KOPT-K1 (cell line): ENCODE measurements at regions not wholly inside any gene's neighbourhood (a gene's known extent, or its start where the extent isn't known, plus 50 kb on each side); places are given as distances from the start of the nearest gene placed in this dataset.

Source experiments
- H3K27ac ChIP-seq: fragments of 200-600 bp; sonication (generic); 2 replicates; pipeline ENCODE4 v1.5.1; 2016; ENCODE audit warnings: antibody characterized with exemption, mild to moderate bottlenecking, low read depth, low read length; ENCODE audit not compliant: poor library complexity, severe bottlenecking
- H3K36me3 ChIP-seq: fragments of 200-600 bp; sonication (generic); 2 replicates; pipeline ENCODE4 v1.5.1; 2017; ENCODE audit warnings: antibody characterized with exemption, mild to moderate bottlenecking, low read length, moderate library complexity; ENCODE audit not compliant: insufficient read depth
- H3K9me3 ChIP-seq: fragments of 200-600 bp; sonication (generic); 2 replicates; pipeline ENCODE4 v1.5.1; 2017; ENCODE audit warnings: antibody characterized with exemption, low read length, mild to moderate bottlenecking; ENCODE audit not compliant: insufficient read depth, poor library complexity, severe bottlenecking

- H3K36me3 ChIP-seq, result no peaks in the 10 kb centered on the region
- H3K27ac ChIP-seq, result no peak overlapping the region
- no peaks in the 10 kb centered on the region for H3K9me3 ChIP-seq
These were observed 85.4 kb upstream of the RTL1 start for GRCh38 chr14:100988956-100989355.

DNA sequence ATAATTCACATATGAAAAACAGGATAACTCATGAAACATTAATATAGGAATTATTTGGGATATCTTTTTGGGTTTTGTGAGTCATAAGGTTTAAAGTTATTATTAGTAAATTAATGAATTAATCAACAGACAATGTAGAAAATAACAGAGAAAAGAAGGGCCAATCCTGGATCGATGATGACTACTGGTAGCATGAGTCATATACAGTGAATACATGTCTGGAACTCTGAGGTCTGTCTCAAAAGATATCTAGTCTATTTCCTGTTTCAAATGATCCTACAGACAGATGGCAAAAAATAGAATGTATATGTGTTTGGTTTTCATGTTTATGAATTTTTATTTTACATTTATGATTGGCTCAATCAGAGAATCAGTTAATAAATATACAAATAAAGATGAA lies 86.4 kb upstream of the RTL1 start:
- Histone ChIP-seq H3K9me3 (no peaks in the 10 kb centered on the region), H3K27ac (no peak overlapping the region), H3K36me3 (no peaks in the 10 kb centered on the region)

GRCh38 chr14:100994082-100994481 lies 90.6 kb upstream of the RTL1 start:
- H3K36me3 ChIP-seq, result no peaks in the 10 kb centered on the region
- H3K9me3 ChIP-seq, result peaks cover 11% of the 10 kb centered on the region
- H3K27ac ChIP-seq, result no peak overlapping the region

DNA sequence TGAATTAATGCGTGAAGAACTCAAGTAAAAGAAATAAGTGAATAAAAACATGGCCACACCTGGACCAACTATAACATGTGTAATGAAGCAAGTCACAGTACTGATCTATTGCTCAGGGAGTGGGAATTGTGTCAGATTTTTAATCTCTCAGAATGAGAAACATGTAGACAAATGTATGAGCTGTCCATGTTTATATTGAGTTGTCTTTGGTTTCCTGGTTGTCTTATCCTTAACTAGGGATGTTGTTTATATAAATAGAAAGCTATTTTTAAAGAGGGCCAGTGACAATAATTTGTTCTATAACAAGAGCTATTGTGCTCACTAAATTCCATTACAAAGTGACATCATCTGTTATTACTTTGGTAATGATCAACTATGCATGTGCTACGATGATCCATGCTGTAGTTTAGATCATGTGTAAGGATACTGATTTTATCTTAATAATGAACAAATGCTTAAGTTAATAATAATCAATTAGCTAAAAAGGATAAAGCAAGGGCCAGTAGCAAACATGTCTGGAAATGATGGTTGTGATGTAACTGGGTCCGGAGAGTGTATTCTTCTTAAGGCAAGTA lies 91.3 kb upstream of the RTL1 start:
- Histone ChIP-seq H3K36me3 (no peaks in the 10 kb centered on the region), H3K9me3 (peaks cover 11% of the 10 kb centered on the region), H3K27ac (no peak overlapping the region)

- H3K9me3 ChIP-seq, result peaks cover 11% of the 10 kb centered on the region
- no peaks in the 10 kb centered on the region for H3K36me3 ChIP-seq
- H3K27ac ChIP-seq, result no peak overlapping the region
These were observed 97.3 kb upstream of the RTL1 start for GRCh38 chr14:101000711-101001250.

DNA sequence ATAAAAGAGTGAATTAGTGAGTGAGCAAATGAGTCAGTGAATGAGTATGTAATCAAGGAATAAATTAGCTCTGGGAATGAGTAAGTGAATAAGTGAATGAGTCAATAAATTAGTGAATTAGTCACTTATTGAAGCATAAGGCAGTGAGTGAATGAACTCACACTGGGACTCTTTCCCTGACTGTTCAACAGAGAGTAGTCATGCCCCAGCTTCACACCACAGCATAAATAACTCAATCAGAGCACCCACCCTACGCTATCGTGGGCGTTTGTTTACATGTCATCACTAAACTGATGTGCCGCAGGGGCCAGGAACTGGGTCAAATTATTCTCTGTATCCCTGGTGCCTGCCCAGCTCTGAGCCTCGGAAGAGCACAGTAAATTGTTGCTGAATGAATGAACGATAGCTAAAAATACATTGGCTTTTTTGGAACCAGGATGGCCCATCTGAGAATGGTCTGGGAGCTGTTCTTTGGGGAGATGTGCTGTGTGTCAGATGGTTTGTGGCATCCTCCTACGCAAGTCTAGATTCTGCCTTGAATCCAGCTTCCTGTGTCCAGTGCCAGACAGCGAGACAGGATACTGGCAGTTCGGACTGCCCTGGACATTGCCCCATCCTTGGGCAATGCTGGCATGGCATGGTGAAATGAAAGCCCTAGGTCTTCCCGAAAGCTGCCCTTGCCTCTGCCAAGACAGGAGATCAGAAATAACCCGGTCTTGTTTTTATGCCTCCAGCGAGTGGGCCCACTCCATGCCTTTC lies 98.0 kb upstream of the RTL1 start:
- Histone ChIP-seq H3K27ac (no peak overlapping the region), H3K36me3 (no peaks in the 10 kb centered on the region), H3K9me3 (peaks cover 4% of the 10 kb centered on the region)

GRCh38 chr14:101002738-101003137 lies 99.2 kb upstream of the RTL1 start:
- Histone ChIP-seq H3K27ac (no peak overlapping the region), H3K36me3 (no peaks in the 10 kb centered on the region), H3K9me3 (no peaks in the 10 kb centered on the region)

DNA sequence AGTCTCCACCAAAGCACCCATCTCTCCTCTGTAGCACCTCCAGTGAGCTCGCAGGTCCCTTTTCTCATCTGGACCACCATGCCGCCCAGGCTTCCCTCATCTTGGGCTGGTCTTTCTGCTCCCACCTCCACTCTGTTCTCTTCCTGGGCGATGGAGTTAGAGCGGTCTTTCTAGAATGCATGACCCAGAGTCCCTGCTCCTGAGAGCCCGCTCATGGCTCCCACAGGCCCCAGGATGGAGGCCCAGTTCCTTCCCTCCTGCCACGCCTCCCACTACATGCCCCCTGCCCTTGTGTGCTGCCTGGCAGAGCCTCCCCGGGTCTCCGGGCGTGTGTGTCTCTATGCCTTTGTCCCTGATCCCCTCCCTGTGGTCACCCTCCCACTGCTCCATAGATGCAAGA lies 100.7 kb upstream of the RTL1 start:
- no peaks in the 10 kb centered on the region for H3K36me3 ChIP-seq

GRCh38 chr14:101004954-101005353 lies 101.4 kb upstream of the RTL1 start:
- H3K36me3 ChIP-seq, result no peaks in the 10 kb centered on the region
- H3K9me3 ChIP-seq, result no peaks in the 10 kb centered on the region
- H3K27ac ChIP-seq, result no peak overlapping the region

More for the DNA sequence above, 100.7 kb upstream of the RTL1 start:
- Histone ChIP-seq H3K27ac (no peak overlapping the region), H3K9me3 (no peaks in the 10 kb centered on the region)

DNA sequence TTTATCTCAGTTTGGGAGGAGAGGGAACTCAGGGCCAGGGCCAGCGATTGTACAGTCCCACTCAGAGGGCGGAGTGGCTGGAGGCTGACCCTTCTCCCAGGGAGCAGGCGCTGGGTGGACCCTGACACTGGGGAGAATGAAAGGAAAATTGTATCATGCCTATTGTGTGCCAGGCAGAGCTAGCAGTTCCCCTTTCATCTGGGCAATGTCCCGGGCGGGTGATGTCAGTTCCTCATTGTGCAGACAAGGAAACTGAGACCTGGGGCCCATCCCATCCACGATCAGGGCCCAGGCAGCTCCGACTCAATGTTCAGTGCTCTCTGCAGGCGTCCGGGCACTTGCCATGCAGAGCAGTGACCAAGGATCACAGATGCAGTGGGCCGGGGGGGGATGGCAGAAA lies 101.9 kb upstream of the RTL1 start:
- no peaks in the 10 kb centered on the region for H3K9me3 ChIP-seq
- no peak overlapping the region for H3K27ac ChIP-seq
- H3K36me3 ChIP-seq, result no peaks in the 10 kb centered on the region

GRCh38 chr14:101006008-101006407 lies 102.5 kb upstream of the RTL1 start:
- H3K36me3 ChIP-seq, result no peaks in the 10 kb centered on the region
- H3K27ac ChIP-seq, result peak overlapping the region; percentile 47
- no peaks in the 10 kb centered on the region for H3K9me3 ChIP-seq

DNA sequence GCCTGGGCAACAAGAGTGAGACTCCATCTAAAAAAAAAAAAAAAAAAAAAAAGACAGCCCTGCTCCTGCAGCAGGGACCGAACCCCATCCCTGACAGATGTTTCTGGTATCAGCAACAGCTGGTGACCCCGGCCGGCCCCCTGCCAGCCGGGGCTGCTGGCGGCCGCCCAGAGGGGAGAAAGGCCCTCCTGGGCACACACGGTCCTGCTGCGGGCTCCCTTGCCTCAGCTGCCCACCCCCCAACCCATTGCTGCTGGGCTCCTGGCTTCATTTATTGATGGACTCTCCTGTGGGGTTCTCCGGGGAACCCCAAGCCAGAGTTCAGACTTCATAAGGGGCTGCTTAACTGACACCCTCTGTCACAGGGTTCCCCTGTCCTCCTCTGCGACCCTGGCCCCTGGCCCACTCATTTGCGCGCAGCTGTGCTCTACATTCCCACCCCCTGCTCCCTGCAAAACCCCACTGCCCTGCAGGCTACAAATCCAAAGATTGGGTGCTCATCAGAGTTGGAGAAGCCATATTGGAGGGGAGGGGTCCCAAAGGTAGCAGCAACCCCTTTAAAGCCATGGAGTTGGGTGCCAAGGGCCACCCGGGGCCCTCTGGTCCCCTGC lies 103.6 kb upstream of the RTL1 start:
- no peak overlapping the region for H3K27ac ChIP-seq

DNA sequence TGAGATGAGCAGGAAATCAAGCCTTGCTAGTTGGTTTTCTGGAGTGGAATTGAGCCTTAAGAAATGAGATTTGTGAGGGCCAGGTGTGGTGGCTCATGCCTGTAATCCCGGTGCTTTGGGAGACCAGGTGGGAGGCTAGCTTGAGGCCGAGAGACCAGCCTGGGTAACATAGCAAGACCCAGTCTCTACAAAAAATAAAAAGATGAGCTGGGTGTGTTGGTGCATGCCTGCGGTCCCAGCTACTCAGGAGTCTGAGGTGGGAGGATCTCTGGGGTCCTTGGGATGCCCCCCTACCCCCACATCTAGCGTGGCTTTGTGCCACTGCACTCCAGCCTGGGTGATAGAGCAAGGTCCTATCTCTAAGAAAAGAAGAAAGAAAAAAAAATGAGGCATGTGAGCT lies 104.2 kb upstream of the RTL1 start:
- Histone ChIP-seq H3K36me3 (no peaks in the 10 kb centered on the region), H3K9me3 (peaks cover 7% of the 10 kb centered on the region), H3K27ac (no peak overlapping the region)

More for the DNA sequence above, 103.6 kb upstream of the RTL1 start:
- Histone ChIP-seq H3K9me3 (peaks cover 2% of the 10 kb centered on the region), H3K36me3 (no peaks in the 10 kb centered on the region)

DNA sequence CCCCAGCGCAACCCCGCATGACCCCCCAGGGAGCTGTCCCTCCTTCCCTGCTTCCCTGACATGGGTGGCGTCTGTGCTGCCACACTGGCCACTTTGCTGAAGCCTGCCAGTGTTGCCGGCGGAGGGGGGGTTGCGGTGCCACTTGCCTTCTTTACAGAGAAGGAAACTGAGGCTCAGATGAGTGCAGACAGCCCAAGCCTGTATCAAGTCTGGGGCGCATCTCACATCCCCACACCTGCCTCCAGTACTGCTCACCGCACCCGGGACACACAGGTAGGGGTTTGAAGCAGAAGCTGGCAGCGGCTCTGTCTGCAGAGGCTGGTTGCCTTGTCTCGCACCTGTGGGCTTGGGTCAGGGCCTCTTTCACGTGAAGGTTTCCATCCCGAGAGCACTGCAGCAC lies 104.7 kb upstream of the RTL1 start:
- H3K36me3 ChIP-seq, result no peaks in the 10 kb centered on the region
- H3K9me3 ChIP-seq, result peaks cover 7% of the 10 kb centered on the region
- no peak overlapping the region for H3K27ac ChIP-seq

- peaks cover 7% of the 10 kb centered on the region for H3K9me3 ChIP-seq
- H3K36me3 ChIP-seq, result no peaks in the 10 kb centered on the region
- H3K27ac ChIP-seq, result no peak overlapping the region
These were observed 105.3 kb upstream of the RTL1 start for GRCh38 chr14:101008631-101009336.
